SK-N-SH (cell line): ENCODE measurements at regions not wholly inside any gene's neighbourhood (a gene's known extent, or its start where the extent isn't known, plus 50 kb on each side); places are given as distances from the start of the nearest gene placed in this dataset.

ENCODE experiments used
- CTCF ChIA-PET: fragments of 300-600, 350-600 bp; formaldehyde crosslinking; extraction: SDS; loops from one replicate; lab custom pipeline; 2021; lab: Yijun Ruan, JAX
- POLR2A ChIA-PET: fragments of 350-600 bp; sonication (Branson Sonifier 250); formaldehyde crosslinking; extraction: SDS; loops from one replicate; lab custom pipeline; 2020; ENCODE audit warnings: antibody characterized with exemption, inconsistent platforms; lab: Yijun Ruan, JAX
- DNase-seq: peaks from one replicate; pipeline ENCODE4 v3.0.0; 2012
- H2AFZ ChIP-seq: fragments of 200-600 bp; sonication (generic); 2 replicates; pipeline ENCODE4 v1.8.1; 2016; ENCODE audit warnings: antibody characterized with exemption, mild to moderate bottlenecking, low read depth
- H3F3A ChIP-seq: fragments of 200-600 bp; sonication (generic); replicated peaks from 2 replicates; pipeline ENCODE3; 2016; ENCODE audit warnings: antibody characterized with exemption, mild to moderate bottlenecking; ENCODE audit not compliant: insufficient read depth
- H3K27ac ChIP-seq, 2 experiments: fragments of 200-500 bp in 1 of 2; fragments of 200-600 bp in 1 of 2; sonication (Bioruptor generic) in 1 of 2; sonication (generic), shearing (Covaris generic) in 1 of 2; 2 replicates each; pipeline versions ENCODE4 v1.5.1 to v1.6.1; 2014 to 2016; ENCODE audit warnings: low read depth in 2 of 2, inconsistent platforms in 1 of 2, low read length in 1 of 2, mild to moderate bottlenecking in 1 of 2, mixed read lengths in 1 of 2
- H3K27me3 ChIP-seq: fragments of 200-600 bp; sonication (generic), shearing (Covaris generic); 2 replicates; pipeline ENCODE4 v1.6.1; 2016; ENCODE audit warnings: mixed run types; ENCODE audit not compliant: insufficient read depth
- H3K36me3 ChIP-seq, 2 experiments: fragments of 200-500 bp in 1 of 2; fragments of 200-600 bp in 1 of 2; sonication (Bioruptor generic) in 1 of 2; sonication (generic) in 1 of 2; replicated peaks in 1 of 2; 2 replicates each; pipeline versions ENCODE3 to v1.5.1; 2014 to 2016; ENCODE audit warnings: low read length in 1 of 2, mild to moderate bottlenecking in 1 of 2; ENCODE audit not compliant: insufficient read depth in 2 of 2, control insufficient read depth in 1 of 2
- H3K4me1 ChIP-seq, 2 experiments: fragments of 200-500 bp in 1 of 2; fragments of 200-600 bp in 1 of 2; sonication (Bioruptor generic) in 1 of 2; sonication (generic), shearing (Covaris generic) in 1 of 2; 2 replicates each; pipeline versions ENCODE4 v1.5.1 to v1.6.1; 2014 to 2016; ENCODE audit warnings: low read depth in 1 of 2, low read length in 1 of 2, mixed run types in 1 of 2; ENCODE audit not compliant: insufficient read depth in 2 of 2, control insufficient read depth in 1 of 2
- H3K4me2 ChIP-seq: fragments of 200-600 bp; sonication (generic), shearing (Covaris generic); 2 replicates; pipeline ENCODE4 v1.6.1; 2017; ENCODE audit warnings: mixed run types
- H3K4me3 ChIP-seq, 2 experiments: fragments of 200-500 bp in 1 of 2; fragments of 200-600 bp in 1 of 2; sonication (Bioruptor generic) in 1 of 2; sonication (generic), shearing (Covaris generic) in 1 of 2; 2 replicates each; pipeline versions ENCODE4 v1.5.1 to v1.8.1; 2014 to 2016; ENCODE audit warnings: low read depth in 2 of 2, inconsistent platforms in 1 of 2, low read length in 1 of 2, mild to moderate bottlenecking in 1 of 2, mixed read lengths in 1 of 2, moderate library complexity in 1 of 2
- H3K79me2 ChIP-seq: fragments of 200-600 bp; sonication (generic); 2 replicates; pipeline ENCODE4 v1.8.1; 2017; ENCODE audit warnings: mild to moderate bottlenecking; ENCODE audit not compliant: insufficient read depth
- H3K9ac ChIP-seq: fragments of 200-600 bp; sonication (generic); 2 replicates; pipeline ENCODE4 v1.6.1; 2017; ENCODE audit warnings: mixed run types
- H3K9me2 ChIP-seq: fragments of 200-600 bp; sonication (generic); 2 replicates; pipeline ENCODE4 v1.6.1; 2017; ENCODE audit warnings: mixed run types
- H3K9me3 ChIP-seq: fragments of 200-600 bp; sonication (generic); 2 replicates; pipeline ENCODE4 v1.6.1; 2017; ENCODE audit warnings: mixed run types, mild to moderate bottlenecking, moderate library complexity
- H4K20me1 ChIP-seq: fragments of 200-600 bp; sonication (generic); 2 replicates; pipeline ENCODE4 v1.6.1; 2017; ENCODE audit warnings: mild to moderate bottlenecking, mixed run types; ENCODE audit not compliant: insufficient read depth
- CHD2 ChIP-seq: fragments of 150-350 bp; IDR thresholded peaks from 2 replicates; pipeline ENCODE4 v1.6.1; 2018; ENCODE audit warnings: low read length; ENCODE audit not compliant: partially characterized antibody
- CTCF ChIP-seq: fragments of 200-600 bp; sonication (generic); IDR thresholded peaks from 2 replicates; pipeline ENCODE4 v1.6.1; 2017; ENCODE audit warnings: antibody characterized with exemption, mild to moderate bottlenecking, moderate library complexity
- EP300 ChIP-seq, 2 experiments: IDR thresholded peaks; 2 replicates each; pipeline versions ENCODE4 v1.4.0 to v1.6.1; 2012; ENCODE audit warnings: borderline replicate concordance in 1 of 2, low read depth in 1 of 2, low read length in 1 of 2
- FOSL2 ChIP-seq: IDR thresholded peaks from 2 replicates; pipeline ENCODE4 v1.4.0; 2012; ENCODE audit warnings: low read depth, mild to moderate bottlenecking, moderate library complexity, borderline replicate concordance
- FOXM1 ChIP-seq: IDR thresholded peaks from 2 replicates; pipeline ENCODE4 v1.4.0; 2012; ENCODE audit warnings: low read depth, mild to moderate bottlenecking
- GABPA ChIP-seq: IDR thresholded peaks from 2 replicates; pipeline ENCODE4 v1.4.0; 2012; ENCODE audit warnings: low read depth, mild to moderate bottlenecking
- GATA2 ChIP-seq: sonication (generic); formaldehyde crosslinking; IDR thresholded peaks from 2 replicates; pipeline ENCODE4 v1.5.0; 2020; ENCODE audit warnings: mild to moderate bottlenecking, missing genetic modification reagents
- JUND ChIP-seq: IDR thresholded peaks from 2 replicates; pipeline ENCODE4 v1.4.0; 2012
- MEF2A ChIP-seq: IDR thresholded peaks from 2 replicates; pipeline ENCODE4 v1.4.0; 2012; ENCODE audit warnings: low read depth, borderline replicate concordance
- MXI1 ChIP-seq: IDR thresholded peaks from 2 replicates; pipeline ENCODE4 v1.6.1; 2012; ENCODE audit warnings: mild to moderate bottlenecking, low read depth, low read length, improper control_type of control experiment
- NFIC ChIP-seq: IDR thresholded peaks from 2 replicates; pipeline ENCODE4 v1.4.0; 2012; ENCODE audit warnings: borderline replicate concordance
- NRF1 ChIP-seq: IDR thresholded peaks from 2 replicates; pipeline ENCODE4 v1.6.1; 2012; ENCODE audit warnings: low read depth, mild to moderate bottlenecking, low read length
- REST ChIP-seq: IDR thresholded peaks from 2 replicates; pipeline ENCODE4 v1.6.1; 2012; ENCODE audit warnings: mild to moderate bottlenecking, low read depth, low read length, moderate library complexity
- RXRA ChIP-seq: IDR thresholded peaks from 2 replicates; pipeline ENCODE4 v1.4.0; 2012; ENCODE audit warnings: low read depth, mild to moderate bottlenecking, borderline replicate concordance
- SIN3A ChIP-seq: IDR thresholded peaks from 2 replicates; pipeline ENCODE4 v1.6.1; 2012; ENCODE audit warnings: low read depth, mild to moderate bottlenecking, low read length, moderate library complexity, borderline replicate concordance
- SMC3 ChIP-seq: IDR thresholded peaks from 2 replicates; pipeline ENCODE4 v1.6.1; 2012; ENCODE audit warnings: low read depth, low read length, improper control_type of control experiment
- USF1 ChIP-seq: IDR thresholded peaks from 2 replicates; pipeline ENCODE4 v1.4.0; 2012; ENCODE audit warnings: low read depth, borderline replicate concordance
- ZBTB33 ChIP-seq: IDR thresholded peaks from 2 replicates; pipeline ENCODE4 v1.4.0; 2012; ENCODE audit warnings: low read depth, borderline replicate concordance
- WGBS: methylation state at CpG from one replicate; pipeline ENCODE4 v1.1.6; 2017; ENCODE audit warnings: low lambda C conversion rate; 5-methylcytosine and 5-hydroxymethylcytosine counted together

- H3K4me1 ChIP-seq = no peaks in the 10 kb centered on the region
- H4K20me1 ChIP-seq = no peaks in the 10 kb centered on the region
- H3K9me2 ChIP-seq = no peaks in the 10 kb centered on the region
- H2AFZ ChIP-seq = no peak overlapping the region
- no peak overlapping the region for H3K4me3 ChIP-seq
- no peak overlapping the region for H3K4me2 ChIP-seq
- no peak overlapping the region for H3K9ac ChIP-seq
- no peaks in the 10 kb centered on the region for H3K27me3 ChIP-seq
- CTCF ChIA-PET = interaction anchor here (0.5 kb wide), 1 partner anchor 503 kb away, joined by 3 read pairs; no protein-coding TSS in a partner anchor
- no peaks in the 10 kb centered on the region for H3K36me3 ChIP-seq
- H3K27ac ChIP-seq = no peak overlapping the region
- POLR2A ChIA-PET = no interaction called here
- 50% methylated on average over 2 of the region's 3 CpGs for WGBS
- no peaks in the 10 kb centered on the region for H3K79me2 ChIP-seq
- DNase-seq = no peak
- TF ChIP-seq FOXM1 (no peak), USF1 (no peak), CHD2 (no peak), SMC3 (no peak), JUND (no peak)
- H3K9me3 ChIP-seq = no peaks in the 10 kb centered on the region
- H3F3A ChIP-seq = no peaks in the 10 kb centered on the region
These were observed 54.1 kb upstream of the GGTLC1 start for GRCh38 chr20:24042646-24043045.

- WGBS = no CpG with 5 or more reads among the region's 1 CpG
These were observed 52.4 kb upstream of the GGTLC1 start for GRCh38 chr20:24040896-24041459.

More at GRCh38 chr20:24040896-24041459, 52.4 kb upstream of the GGTLC1 start:
- Histone ChIP-seq H3K27me3 (no peaks in the 10 kb centered on the region), H3K79me2 (no peaks in the 10 kb centered on the region), H3K4me1 (no peaks in the 10 kb centered on the region), H3K9me2 (no peaks in the 10 kb centered on the region), H3K4me2 (no peak overlapping the region), H3K4me3 (no peak overlapping the region), H3K27ac (no peak overlapping the region), H3K9ac (no peak overlapping the region), H3F3A (no peaks in the 10 kb centered on the region), H3K9me3 (no peaks in the 10 kb centered on the region), H4K20me1 (no peaks in the 10 kb centered on the region), H2AFZ (no peak overlapping the region), H3K36me3 (no peaks in the 10 kb centered on the region)
- TF ChIP-seq NFIC = no peak
- TF ChIP-seq FOXM1 = no peak
- no peak for TF ChIP-seq MEF2A
- no peak for TF ChIP-seq GABPA
- no peak for TF ChIP-seq SIN3A
- no peak for TF ChIP-seq MXI1
- TF ChIP-seq RXRA = no peak
- no peak for TF ChIP-seq CHD2
- no peak for TF ChIP-seq GATA2 (CRISPR knock-in tag)
- no peak for TF ChIP-seq REST
- TF ChIP-seq JUND = no peak
- no peak for TF ChIP-seq NRF1
- no peak for TF ChIP-seq CTCF
- no peak for TF ChIP-seq FOSL2
- no peak for TF ChIP-seq ZBTB33
- no peak for TF ChIP-seq EP300 (IDR thresholded peaks at IDR 0.05; ENCODE audit: borderline replicate concordance in 1 of 2, low read depth in 1 of 2, low read length in 1 of 2)
- POLR2A ChIA-PET = no interaction called here
- no peak for DNase-seq
- CTCF ChIA-PET = no interaction called here
